ENCODE measurements at regions not wholly inside any gene's neighbourhood (a gene's known extent, or its start where the extent isn't known, plus 50 kb on each side); places are given as distances from the start of the nearest gene placed in this dataset.
"Not testable (repeated sequence)": the region's sequence is repeated elsewhere in the genome, so short reads cannot be mapped to it uniquely, and the experiment has no call there.

DNA sequence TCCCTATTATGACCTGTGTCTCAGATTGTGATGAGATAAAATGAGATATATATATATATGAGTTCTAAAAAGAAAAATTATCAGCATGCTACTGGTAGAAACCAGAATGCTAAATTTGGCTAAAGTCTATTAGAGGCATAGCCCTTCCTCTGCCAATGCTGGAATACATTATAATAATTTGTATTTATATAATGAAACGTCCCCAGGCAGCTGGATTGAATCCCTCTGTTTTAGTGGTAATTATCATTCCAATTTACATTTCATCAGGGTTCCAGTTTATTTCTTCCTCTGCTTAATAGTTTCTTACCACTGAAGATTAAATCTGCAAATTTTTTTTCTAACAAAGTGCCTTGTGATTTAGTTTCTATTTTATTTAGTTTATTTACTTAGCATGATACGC is 71.8 kb upstream of the ABI1 start:
- H3K27ac ChIP-seq: no peak overlapping the region
- no peaks in the 10 kb centered on the region for H3K36me3 ChIP-seq (replicated peaks in 1 of 2; ENCODE audit: insufficient read depth in 1 of 2, low read depth in 2 of 2)
- no peak overlapping the region for H3K4me3 ChIP-seq
- no peaks in the 10 kb centered on the region for H3K27me3 ChIP-seq
- TF ChIP-seq POLR2A (IDR thresholded peaks at IDR 0.05): no peak
- TF ChIP-seq, protein P1, sequence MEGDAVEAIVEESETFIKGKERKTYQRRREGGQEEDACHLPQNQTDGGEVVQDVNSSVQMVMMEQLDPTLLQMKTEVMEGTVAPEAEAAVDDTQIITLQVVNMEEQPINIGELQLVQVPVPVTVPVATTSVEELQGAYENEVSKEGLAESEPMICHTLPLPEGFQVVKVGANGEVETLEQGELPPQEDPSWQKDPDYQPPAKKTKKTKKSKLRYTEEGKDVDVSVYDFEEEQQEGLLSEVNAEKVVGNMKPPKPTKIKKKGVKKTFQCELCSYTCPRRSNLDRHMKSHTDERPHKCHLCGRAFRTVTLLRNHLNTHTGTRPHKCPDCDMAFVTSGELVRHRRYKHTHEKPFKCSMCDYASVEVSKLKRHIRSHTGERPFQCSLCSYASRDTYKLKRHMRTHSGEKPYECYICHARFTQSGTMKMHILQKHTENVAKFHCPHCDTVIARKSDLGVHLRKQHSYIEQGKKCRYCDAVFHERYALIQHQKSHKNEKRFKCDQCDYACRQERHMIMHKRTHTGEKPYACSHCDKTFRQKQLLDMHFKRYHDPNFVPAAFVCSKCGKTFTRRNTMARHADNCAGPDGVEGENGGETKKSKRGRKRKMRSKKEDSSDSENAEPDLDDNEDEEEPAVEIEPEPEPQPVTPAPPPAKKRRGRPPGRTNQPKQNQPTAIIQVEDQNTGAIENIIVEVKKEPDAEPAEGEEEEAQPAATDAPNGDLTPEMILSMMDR (IDR thresholded peaks at IDR 0.05): no peak
- DNase-seq (no peak), ATAC-seq (no peak)
- intact Hi-C loops (cut with DNase I): no loop called here
- H3K4me1 ChIP-seq: no peaks in the 10 kb centered on the region
- WGBS, 2 donors: 55 to 66% methylated on average over 2 of the region's 2 CpGs
- no peaks in the 10 kb centered on the region for H3K9me3 ChIP-seq

DNA sequence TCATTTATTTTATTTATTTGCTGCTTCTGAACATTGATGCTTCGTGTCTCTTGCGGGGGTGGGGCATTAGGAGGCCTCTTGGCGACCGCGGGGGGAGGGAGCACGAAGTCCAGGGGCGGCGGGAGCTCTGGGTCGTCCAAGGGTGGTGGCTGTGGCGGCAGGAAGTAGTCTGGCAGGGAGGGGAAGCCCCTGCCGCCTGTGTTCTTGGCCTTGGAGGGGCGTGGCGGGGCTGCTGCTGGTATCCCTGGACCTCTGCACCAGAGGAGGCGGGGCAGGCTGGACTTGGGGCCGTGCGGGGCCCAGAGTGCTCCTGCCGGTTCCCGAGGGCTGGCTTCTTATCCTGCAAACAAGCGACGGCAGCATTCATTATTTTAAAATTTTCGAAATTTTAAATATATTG is 70.5 kb upstream of the ABI1 start:
- Histone ChIP-seq H3K36me3 (replicated peaks in 1 of 2; ENCODE audit: insufficient read depth in 1 of 2, low read depth in 2 of 2) (no peaks in the 10 kb centered on the region), H3K27ac (no peak overlapping the region), H3K4me3 (no peak overlapping the region), H3K9me3 (no peaks in the 10 kb centered on the region), H3K27me3 (no peaks in the 10 kb centered on the region), H3K4me1 (no peaks in the 10 kb centered on the region)
- DNase-seq: peak in 3 of 4 donors; percentile 30 to 61 (median 32)
- TF ChIP-seq, protein P1 (IDR thresholded peaks at IDR 0.05): no peak
- TF ChIP-seq POLR2A (IDR thresholded peaks at IDR 0.05): no peak
- ATAC-seq: no peak
- intact Hi-C loops (cut with DNase I): no loop called here
- WGBS, 2 donors: 2 to 4% methylated on average over 20 to 21 of the region's 21 CpGs

DNA sequence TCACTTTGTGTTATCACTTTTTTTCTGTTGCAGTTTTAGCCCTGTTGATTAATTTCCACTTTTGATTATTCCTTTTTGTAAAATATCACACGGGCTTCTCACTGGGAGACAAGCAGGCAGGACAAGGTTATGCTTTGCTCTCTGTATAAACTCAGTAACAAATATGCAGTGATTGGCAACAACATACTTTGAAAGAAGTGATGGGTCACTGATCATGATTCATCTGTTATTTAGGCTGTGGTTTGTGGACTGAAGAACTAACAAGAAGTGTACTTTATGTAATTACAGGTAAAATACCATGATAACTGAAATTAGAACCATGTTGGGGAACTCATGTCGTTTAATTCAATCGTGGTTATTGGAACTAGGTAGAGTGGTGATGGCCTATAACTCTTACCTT is 62.1 kb upstream of the ABI1 start:
- intact Hi-C loops (cut with DNase I); DNase-seq; ATAC-seq; H3K36me3 ChIP-seq (replicated peaks in 1 of 2; ENCODE audit: insufficient read depth in 1 of 2, low read depth in 2 of 2); H3K4me3 ChIP-seq; H3K4me1 ChIP-seq; H3K27ac ChIP-seq; H3K9me3 ChIP-seq; H3K27me3 ChIP-seq: not testable (repeated sequence)
- WGBS, 2 donors: 50 to 55% methylated on average over 3 of the region's 3 CpGs

DNA sequence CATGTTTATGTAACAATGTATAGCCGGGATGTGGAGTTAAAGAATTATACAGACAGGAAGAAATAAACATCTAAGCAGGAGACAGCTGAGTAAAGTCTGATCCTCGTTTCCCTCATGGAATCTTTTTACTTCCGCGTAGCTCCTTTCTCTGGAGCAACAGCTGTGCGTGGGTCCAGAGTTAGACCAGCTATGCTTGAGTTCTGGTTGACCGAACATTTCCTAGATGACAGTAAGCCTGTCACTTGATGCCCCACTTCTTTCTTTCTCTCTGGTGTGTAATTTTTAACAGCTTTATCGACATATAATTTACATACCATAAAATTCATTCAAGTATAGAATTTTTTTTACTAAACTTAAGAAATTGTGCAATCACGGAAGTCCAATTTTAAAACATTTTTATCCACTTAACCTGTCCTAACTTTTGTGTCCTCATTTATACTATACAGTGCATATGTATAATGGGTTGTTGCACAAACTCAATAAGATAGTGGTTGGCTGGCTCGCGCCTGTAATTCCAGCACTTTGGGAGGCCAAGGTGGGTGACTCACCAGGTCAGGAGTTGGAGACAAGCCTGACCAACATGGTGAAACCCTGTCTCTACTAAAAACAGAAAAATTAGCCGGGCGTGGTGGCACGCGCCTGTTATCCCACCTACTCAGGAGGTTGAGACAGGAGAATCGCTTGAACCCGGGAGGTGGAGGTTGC is 58.5 kb upstream of the ABI1 start:
- H3K27ac ChIP-seq; H3K4me3 ChIP-seq; ATAC-seq; H3K36me3 ChIP-seq (replicated peaks in 1 of 2; ENCODE audit: insufficient read depth in 1 of 2, low read depth in 2 of 2); H3K4me1 ChIP-seq; DNase-seq; intact Hi-C loops (cut with DNase I); H3K27me3 ChIP-seq; H3K9me3 ChIP-seq: not testable (repeated sequence)
- 77 to 84% methylated on average over 16 of the region's 16 CpGs for WGBS, 2 donors

DNA sequence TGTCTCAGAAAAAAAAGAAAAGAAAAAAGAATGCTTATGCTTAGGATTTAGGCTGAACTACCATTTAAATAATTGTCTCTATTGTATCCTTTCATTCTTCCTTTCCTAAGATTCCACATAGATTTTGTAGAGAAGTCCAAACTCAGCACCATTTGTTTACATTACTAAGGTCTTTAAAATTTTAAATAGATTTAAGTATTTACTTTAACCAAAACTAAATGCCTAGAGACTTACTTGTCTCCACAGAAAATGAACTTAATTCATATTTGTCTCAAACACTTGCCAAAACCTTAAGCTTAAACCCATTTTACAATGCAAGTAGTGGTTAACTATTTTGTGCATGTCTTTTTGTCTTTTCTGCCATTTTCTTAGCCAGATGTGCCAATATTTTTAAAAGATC is 54.1 kb upstream of the ABI1 start:
- no peak for DNase-seq
- ATAC-seq: no peak
- Histone ChIP-seq H3K36me3 (replicated peaks in 1 of 2; ENCODE audit: insufficient read depth in 1 of 2, low read depth in 2 of 2) (no peaks in the 10 kb centered on the region), H3K9me3 (no peaks in the 10 kb centered on the region), H3K4me3 (no peak overlapping the region), H3K4me1 (no peaks in the 10 kb centered on the region), H3K27me3 (no peaks in the 10 kb centered on the region), H3K27ac (no peak overlapping the region)
- no peak for TF ChIP-seq POLR2A (IDR thresholded peaks at IDR 0.05)
- TF ChIP-seq, protein P1 (IDR thresholded peaks at IDR 0.05): no peak
- intact Hi-C loops (cut with DNase I): no loop called here

DNA sequence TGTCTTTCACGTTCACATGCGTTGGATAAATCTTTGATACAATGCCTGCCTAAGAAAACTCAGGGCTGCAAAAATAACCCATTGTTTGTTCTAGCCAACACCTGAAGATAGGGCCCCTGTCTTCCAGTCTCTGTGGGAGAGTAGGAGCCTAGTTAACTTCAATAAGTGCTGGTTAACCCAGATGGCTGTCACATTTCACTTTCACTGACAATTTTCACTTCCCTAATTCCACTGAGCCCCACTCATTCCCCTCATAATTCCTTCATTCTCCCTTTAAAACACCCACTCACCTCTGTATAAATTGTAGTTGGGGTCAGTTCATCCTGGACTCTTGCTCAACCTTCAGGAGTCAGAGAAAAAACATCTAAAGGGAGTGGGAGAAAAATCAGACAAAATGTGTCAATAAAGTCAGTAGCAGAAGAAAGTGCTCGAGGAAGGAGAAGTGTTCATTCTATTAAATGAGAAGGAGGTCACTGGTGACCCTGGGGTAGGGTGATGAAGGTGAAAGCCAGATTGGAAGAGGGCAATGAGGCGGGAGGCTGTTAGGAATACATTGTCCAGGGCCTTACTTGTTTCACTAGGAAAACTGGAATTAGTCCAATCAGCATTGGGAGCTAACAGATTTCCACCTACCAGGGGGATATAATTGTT is 51.2 kb upstream of the ABI1 start:
- Histone ChIP-seq H3K9me3 (no peaks in the 10 kb centered on the region), H3K4me3 (no peak overlapping the region), H3K27ac (no peak overlapping the region), H3K27me3 (no peaks in the 10 kb centered on the region), H3K36me3 (replicated peaks in 1 of 2; ENCODE audit: insufficient read depth in 1 of 2, low read depth in 2 of 2) (no peaks in the 10 kb centered on the region), H3K4me1 (no peaks in the 10 kb centered on the region)
- DNase-seq: no peak
- no peak for ATAC-seq
- WGBS, 2 donors: 52 to 53% methylated on average over 4 of the region's 4 CpGs
- TF ChIP-seq POLR2A (IDR thresholded peaks at IDR 0.05): no peak
- TF ChIP-seq, protein P1 (IDR thresholded peaks at IDR 0.05): no peak
- intact Hi-C loops (cut with DNase I): no loop called here
